ENCODE measurements at regions not wholly inside any gene's neighbourhood (a gene's known extent, or its start where the extent isn't known, plus 50 kb on each side); places are given as distances from the start of the nearest gene placed in this dataset.
"Not testable (repeated sequence)": the region's sequence is repeated elsewhere in the genome, so short reads cannot be mapped to it uniquely, and the experiment has no call there.

- DNase-seq (ENCODE audit: low spot score in 2 of 2); H3K4me3 ChIP-seq; H3K4me1 ChIP-seq; H3K27ac ChIP-seq; H3K36me3 ChIP-seq; H3K9me3 ChIP-seq: not testable (repeated sequence)
- 18% methylated on average over 4 of the region's 32 CpGs for WGBS
- peaks cover 16% of the 10 kb centered on the region for H3K27me3 ChIP-seq
Observed at GRCh38 chr15:22715133-22715845, 71.2 kb upstream of the NIPA1 start.

- not testable (repeated sequence) for H3K9me3 ChIP-seq; H3K4me1 ChIP-seq; DNase-seq (ENCODE audit: low spot score in 2 of 2); H3K27me3 ChIP-seq; H3K27ac ChIP-seq; H3K4me3 ChIP-seq; H3K36me3 ChIP-seq
- 92% methylated on average over 1 of the region's 1 CpG for WGBS
Observed at GRCh38 chr15:22719980-22720379, 66.5 kb upstream of the NIPA1 start.

GRCh38 chr15:22726104-22726503 is 60.3 kb upstream of the NIPA1 start:
- H3K4me1 ChIP-seq; H3K27me3 ChIP-seq; H3K36me3 ChIP-seq; DNase-seq (ENCODE audit: low spot score in 2 of 2); H3K4me3 ChIP-seq; H3K9me3 ChIP-seq; H3K27ac ChIP-seq: not testable (repeated sequence)
- WGBS, result no CpG with 5 or more reads among the region's 2 CpGs

- 54% methylated on average over 4 of the region's 4 CpGs for WGBS
- not testable (repeated sequence) for H3K36me3 ChIP-seq; H3K27me3 ChIP-seq; H3K9me3 ChIP-seq; H3K27ac ChIP-seq; H3K4me1 ChIP-seq; DNase-seq (ENCODE audit: low spot score in 2 of 2); H3K4me3 ChIP-seq
Observed at GRCh38 chr15:22735067-22735466, 51.4 kb upstream of the NIPA1 start.

- no peak for DNase-seq (ENCODE audit: low spot score in 2 of 2)
- no peaks in the 10 kb centered on the region for H3K27me3 ChIP-seq
- no peak for TF ChIP-seq EP300 (IDR thresholded peaks at IDR 0.05)
- TF ChIP-seq CTCF (IDR thresholded peaks at IDR 0.05), result no peak
- no peak for TF ChIP-seq POLR2AphosphoS5 (IDR thresholded peaks at IDR 0.05)
- TF ChIP-seq POLR2A (IDR thresholded peaks at IDR 0.05), result no peak
- no peak overlapping the region for H3K27ac ChIP-seq
- H3K36me3 ChIP-seq, result no peaks in the 10 kb centered on the region
- no peaks in the 10 kb centered on the region for H3K4me1 ChIP-seq
- WGBS, result 81% methylated on average over 3 of the region's 3 CpGs
- no peak overlapping the region for H3K4me3 ChIP-seq
- no peaks in the 10 kb centered on the region for H3K9me3 ChIP-seq
Observed at GRCh38 chr15:22735781-22736180, 50.7 kb upstream of the NIPA1 start.

- not testable (repeated sequence) for H3K27me3 ChIP-seq; H3K27ac ChIP-seq; DNase-seq (ENCODE audit: low spot score in 2 of 2)
Observed at GRCh38 chr15:22736200-22736599, 50.2 kb upstream of the NIPA1 start.

More at GRCh38 chr15:22736200-22736599, 50.2 kb upstream of the NIPA1 start:
- not testable (repeated sequence) for H3K4me3 ChIP-seq, H3K4me1 ChIP-seq, H3K36me3 ChIP-seq, H3K9me3 ChIP-seq
